GM04503 (cell line): ENCODE measurements at regions not wholly inside any gene's neighbourhood (a gene's known extent, or its start where the extent isn't known, plus 50 kb on each side); places are given as distances from the start of the nearest gene placed in this dataset.

Source experiments
- DNase-seq: peaks from one replicate; pipeline ENCODE4 v3.0.0-alpha.2; 2012; ENCODE audit warnings: low read depth

GRCh38 chr16:5480431-5481195 is 383.0 kb upstream of the EEF2KMT start:
- no peak for DNase-seq

- DNase-seq: no peak
Observed at GRCh38 chr16:5479926-5480325, 382.3 kb upstream of the EEF2KMT start.

DNA sequence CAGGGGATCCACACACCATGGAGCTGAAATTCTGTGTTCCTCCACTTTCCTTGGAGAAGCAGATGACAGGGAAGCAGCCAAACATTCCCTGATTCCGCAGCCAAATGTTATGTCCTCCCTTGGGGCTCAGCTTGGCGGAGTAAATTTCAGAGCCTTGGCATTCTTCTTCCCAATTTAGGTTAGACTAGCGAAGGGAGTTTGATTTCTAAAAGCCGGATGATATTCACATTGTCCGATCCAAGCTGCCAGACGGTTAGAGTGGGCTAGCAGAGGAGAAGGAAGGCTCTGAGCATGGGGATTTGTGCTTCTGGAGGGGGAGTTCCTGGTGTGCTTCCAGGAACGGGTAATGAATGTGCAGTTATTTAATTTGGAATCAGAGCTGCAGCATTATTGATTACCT is 380.4 kb upstream of the EEF2KMT start:
- no peak for DNase-seq

DNA sequence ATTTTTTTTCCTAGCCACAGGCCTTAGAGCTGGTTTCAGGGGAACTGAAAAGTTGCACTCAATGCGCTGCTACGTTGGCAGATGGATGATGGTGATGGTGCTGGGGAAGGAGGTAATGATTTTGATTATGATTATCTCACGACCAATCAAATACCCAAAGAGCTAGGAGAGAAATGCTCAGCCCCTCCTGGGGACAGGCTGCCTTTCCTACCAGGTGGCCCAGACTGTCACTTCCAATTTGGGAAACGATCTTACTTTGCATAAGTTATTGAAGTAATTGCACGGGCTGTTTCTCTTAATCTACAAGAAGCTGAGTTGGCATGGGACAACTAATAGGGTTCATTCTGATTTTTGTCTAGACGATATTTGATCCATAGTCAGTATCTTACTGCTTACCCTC is 379.7 kb upstream of the EEF2KMT start:
- DNase-seq: no peak

DNA sequence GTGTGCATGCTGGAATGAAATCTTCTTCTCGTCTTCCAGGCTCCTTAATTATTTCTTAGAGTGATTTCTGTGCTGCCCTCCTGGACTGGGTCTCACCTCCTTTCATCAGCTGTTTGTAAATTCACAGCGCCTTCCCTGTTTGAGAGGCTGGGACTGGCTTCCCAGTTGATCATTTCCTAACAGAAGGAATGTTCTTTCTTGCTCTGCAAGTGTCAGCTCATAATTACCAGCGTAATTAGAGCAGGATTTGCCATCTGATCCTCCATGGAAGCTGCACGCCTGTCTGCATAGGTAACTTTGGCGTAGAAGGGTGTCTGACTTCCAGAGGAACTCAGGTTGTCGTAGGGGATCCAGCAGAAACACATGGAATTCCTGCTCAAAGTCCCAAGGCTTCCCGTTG is 375.0 kb upstream of the EEF2KMT start:
- DNase-seq: no peak

DNA sequence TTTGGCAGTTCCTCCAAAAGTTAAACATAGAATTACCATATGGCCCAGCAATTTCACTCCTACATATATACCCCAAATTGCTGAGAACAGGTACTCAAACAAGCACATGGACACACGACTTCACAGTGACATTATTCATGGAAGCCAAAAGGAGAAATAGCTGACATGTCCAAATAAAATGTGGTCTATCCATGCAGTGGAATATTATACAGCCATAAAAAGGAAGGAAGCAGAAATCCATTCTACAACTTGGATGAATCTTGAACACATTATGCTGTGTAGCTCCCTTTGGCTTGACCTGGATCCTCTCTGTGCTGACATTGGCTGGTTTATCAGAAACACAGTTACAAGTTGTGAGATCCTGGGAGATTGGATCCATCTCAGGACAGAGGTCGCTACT is 370.9 kb upstream of the EEF2KMT start:
- no peak for DNase-seq

GRCh38 chr16:5467552-5467951 is 370.0 kb upstream of the EEF2KMT start:
- DNase-seq: no peak

GRCh38 chr16:5466551-5466950 is 369.0 kb upstream of the EEF2KMT start:
- DNase-seq: no peak

- no peak for DNase-seq
Observed at GRCh38 chr16:5465714-5466113, 368.1 kb upstream of the EEF2KMT start.

- no peak for DNase-seq
Observed at GRCh38 chr16:5463820-5464219, 366.2 kb upstream of the EEF2KMT start.

DNA sequence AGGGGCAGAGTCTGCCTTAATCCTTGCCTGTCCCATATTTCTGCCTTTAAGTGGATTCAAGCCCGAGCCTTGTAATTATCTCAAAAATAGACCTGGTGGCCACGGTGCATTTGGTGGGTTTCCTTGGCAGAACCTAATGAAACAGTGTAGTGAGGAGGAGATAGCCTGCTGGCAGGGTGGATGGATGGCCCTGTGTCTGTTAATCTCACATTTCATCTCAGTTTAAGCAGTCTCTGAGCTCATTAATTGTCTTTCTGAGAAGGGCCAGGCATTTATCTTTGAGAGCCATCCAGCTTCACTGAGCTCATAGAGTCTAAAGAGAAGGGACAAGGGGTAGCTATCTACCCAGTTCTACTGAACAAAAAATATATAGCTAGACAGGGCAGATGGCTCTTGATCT is 364.0 kb upstream of the EEF2KMT start:
- no peak for DNase-seq

- DNase-seq: no peak
Observed at GRCh38 chr16:5461141-5461540, 363.5 kb upstream of the EEF2KMT start.

DNA sequence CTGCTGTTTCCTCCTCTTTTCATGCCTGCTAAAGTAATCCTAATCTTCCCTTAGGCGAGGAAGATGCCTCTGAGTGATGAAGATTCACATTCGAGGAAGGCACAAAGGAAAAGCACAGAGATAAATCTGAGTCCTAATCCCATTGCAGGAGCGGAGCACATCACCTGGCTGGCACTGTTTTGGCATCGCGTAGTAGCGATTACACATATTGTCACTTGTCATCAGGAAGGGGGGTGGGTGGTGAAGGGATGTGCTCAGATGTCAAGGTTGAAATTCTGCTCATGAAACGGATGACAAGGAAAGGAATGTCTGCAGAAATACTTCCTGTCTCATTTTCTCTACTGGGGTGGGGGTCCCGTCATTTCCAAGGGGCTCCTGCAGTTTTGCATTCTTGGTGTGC is 363.1 kb upstream of the EEF2KMT start:
- DNase-seq: no peak

DNA sequence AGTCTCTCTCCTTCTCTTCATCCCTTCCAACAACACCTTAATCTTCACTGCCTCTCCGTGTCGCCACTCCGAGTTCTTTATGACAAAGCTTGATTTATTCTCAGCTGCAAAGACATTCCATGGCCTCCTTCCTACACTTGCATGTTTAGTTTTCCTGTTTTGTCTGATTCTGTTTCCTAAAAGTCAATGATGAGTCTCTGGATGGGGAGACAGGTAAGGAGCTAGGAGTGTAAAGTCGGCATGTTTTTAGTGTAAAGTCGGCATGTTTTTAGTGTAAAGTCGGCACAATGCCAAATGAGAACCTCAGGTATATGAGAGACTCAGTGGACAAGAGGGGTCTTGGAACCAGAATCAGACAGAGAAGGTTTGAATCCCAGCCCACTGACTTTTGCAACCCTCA is 362.3 kb upstream of the EEF2KMT start:
- DNase-seq: no peak

DNA sequence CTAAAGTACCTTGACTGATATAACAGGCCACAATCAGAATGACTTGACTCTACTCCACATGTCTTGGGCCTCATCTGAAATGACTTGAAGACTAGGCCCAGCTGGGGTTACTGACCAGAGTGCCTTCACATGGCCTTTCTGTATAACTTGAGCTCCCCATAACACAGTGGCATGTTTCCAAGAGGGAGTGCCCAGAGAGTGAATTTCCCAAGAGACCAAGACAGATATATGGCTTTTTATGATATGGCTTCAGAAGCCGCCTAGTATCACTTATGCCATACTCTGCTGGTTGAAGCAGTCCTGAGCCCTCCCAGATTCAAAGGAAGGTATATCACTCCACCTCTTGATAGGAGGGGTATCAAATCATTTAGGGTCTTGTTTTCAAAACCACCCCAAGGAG is 357.5 kb upstream of the EEF2KMT start:
- DNase-seq: no peak

DNA sequence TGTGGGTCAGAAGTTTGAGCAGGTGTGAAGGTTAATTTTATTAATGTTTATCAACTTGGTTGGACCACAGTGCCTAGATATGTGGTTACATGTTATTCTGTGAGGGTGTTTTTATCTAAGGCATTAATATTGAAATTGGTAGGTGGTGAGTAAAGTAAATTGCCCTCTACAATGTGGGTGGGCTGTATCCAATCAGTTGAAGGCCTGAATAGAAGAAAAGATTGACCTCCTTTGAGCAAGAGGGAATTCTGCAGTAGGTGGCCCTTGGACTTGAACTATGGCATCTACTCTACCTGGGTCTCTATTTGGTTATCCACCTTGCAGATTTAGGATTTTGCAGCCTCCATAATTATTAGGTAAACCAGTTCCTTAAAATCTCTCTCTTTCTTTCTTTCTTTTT is 356.8 kb upstream of the EEF2KMT start:
- no peak for DNase-seq

DNA sequence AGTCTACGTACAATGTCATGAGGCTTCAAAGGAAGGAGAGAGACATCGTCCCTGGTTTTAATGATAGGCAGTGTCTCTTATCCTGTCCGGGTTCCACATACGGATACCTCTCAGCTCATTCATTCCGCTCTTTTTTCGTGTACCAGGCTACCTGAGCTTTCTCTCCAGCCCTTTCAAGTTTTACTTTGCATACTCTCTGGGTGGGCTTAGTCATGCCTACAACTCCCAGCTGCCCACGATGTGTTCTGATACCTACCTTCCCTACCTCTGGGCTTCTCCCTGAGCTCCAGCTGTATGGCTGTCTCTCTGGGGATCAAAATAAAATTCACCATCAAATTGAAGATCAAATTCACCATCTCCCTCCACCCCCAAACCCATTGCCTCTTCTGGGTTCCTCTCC is 354.0 kb upstream of the EEF2KMT start:
- no peak for DNase-seq

GRCh38 chr16:5450409-5451104 is 353.0 kb upstream of the EEF2KMT start:
- DNase-seq: no peak

DNA sequence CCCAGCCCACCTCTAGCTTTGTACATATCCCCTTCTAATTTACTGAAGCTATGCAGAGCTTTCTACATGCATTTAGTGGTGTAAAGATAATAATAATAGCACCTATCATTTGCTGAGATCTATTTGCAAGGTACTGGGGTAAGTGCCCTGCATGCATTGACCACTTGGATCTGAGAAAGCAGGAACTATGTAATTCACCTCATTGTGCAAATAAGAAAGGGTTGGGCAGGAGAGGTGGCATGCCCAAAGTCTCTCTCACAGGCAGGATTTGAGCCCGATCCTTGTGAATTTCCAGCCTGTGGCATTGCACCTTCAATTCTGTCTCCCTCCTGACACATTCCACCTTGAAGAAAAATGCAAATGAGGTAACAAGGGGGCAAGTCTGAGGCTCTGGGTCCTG is 352.3 kb upstream of the EEF2KMT start:
- DNase-seq: no peak

GRCh38 chr16:5448798-5449197 is 351.2 kb upstream of the EEF2KMT start:
- no peak for DNase-seq

- no peak for DNase-seq
Observed at GRCh38 chr16:5447734-5448133, 350.1 kb upstream of the EEF2KMT start.

GRCh38 chr16:5446623-5447240 is 349.1 kb upstream of the EEF2KMT start:
- DNase-seq: no peak

GRCh38 chr16:5444189-5444588 is 346.6 kb upstream of the EEF2KMT start:
- DNase-seq: no peak
